ENCODE measurements at regions not wholly inside any gene's neighbourhood (a gene's known extent, or its start where the extent isn't known, plus 50 kb on each side); places are given as distances from the start of the nearest gene placed in this dataset.
"Not testable (repeated sequence)": the region's sequence is repeated elsewhere in the genome, so short reads cannot be mapped to it uniquely, and the experiment has no call there.

GRCh38 chr5:126007841-126008240, 415.4 kb upstream of the GRAMD2B start:
- H3K36me3 ChIP-seq (replicated peaks in 1 of 2; ENCODE audit: control insufficient read depth in 1 of 2, insufficient read depth in 2 of 2, low read length in 2 of 2): no peaks in the 10 kb centered on the region
- CTCF ChIA-PET (ENCODE audit: low intra/inter-chr PET ratio, low total read pairs): no interaction called here
- H3K9me3 ChIP-seq (ENCODE audit: low read length): no peaks in the 10 kb centered on the region
- no peaks in the 10 kb centered on the region for H3K79me2 ChIP-seq (ENCODE audit: insufficient read depth, low read length)
- intact Hi-C loops (cut with micrococcal nuclease; ENCODE audit: unreplicated experiment) (no loop called here), in situ Hi-C loops (cut with HindIII; ENCODE audit: extremely low pct_ligation_motif_present, low pct_unique_long_range_greater_than_20kb) (no loop called here)
- no peak for TF ChIP-seq MEF2D (CRISPR knock-in tag; IDR thresholded peaks at IDR 0.05)
- no peak for TF ChIP-seq HCFC1 (IDR thresholded peaks at IDR 0.05; ENCODE audit: low read depth, low read length)
- TF ChIP-seq ZFP36 (IDR thresholded peaks at IDR 0.05; ENCODE audit: borderline replicate concordance, low read depth, low read length, partially characterized antibody): no peak
- no peak for TF ChIP-seq ZFX (CRISPR knock-in tag; IDR thresholded peaks at IDR 0.05; ENCODE audit: low read depth)
- TF ChIP-seq ZBTB20 (CRISPR knock-in tag; IDR thresholded peaks at IDR 0.05; ENCODE audit: borderline replicate concordance, low read depth): no peak
- TF ChIP-seq POLR2A (IDR thresholded peaks at IDR 0.05; ENCODE audit: insufficient read depth in 1 of 2, low read depth in 2 of 2, low read length in 2 of 2): no peak
- no peak for TF ChIP-seq HDAC2 (CRISPR knock-in tag; IDR thresholded peaks at IDR 0.05)
- no peak for TF ChIP-seq ZNF598 (CRISPR knock-in tag; IDR thresholded peaks at IDR 0.05; ENCODE audit: borderline replicate concordance)
- TF ChIP-seq MYNN (CRISPR knock-in tag; IDR thresholded peaks at IDR 0.05; ENCODE audit: low read depth): no peak
- TF ChIP-seq HES4 (CRISPR knock-in tag; IDR thresholded peaks at IDR 0.05; ENCODE audit: borderline replicate concordance): no peak
- no peak for TF ChIP-seq CEBPB (IDR thresholded peaks at IDR 0.05; ENCODE audit: borderline replicate concordance, low read depth, low read length)
- WGBS (ENCODE audit: low lambda C conversion rate): 46% methylated on average over 1 of the region's 1 CpG
- no peak overlapping the region for H2AFZ ChIP-seq (ENCODE audit: low read length)
- no peak for FAIRE-seq
- H3K27ac ChIP-seq (ENCODE audit: extremely low read length, insufficient read depth, low read length): no peak overlapping the region
- H3K4me1 ChIP-seq (ENCODE audit: insufficient read depth, low read length): no peaks in the 10 kb centered on the region
- H3K9ac ChIP-seq (ENCODE audit: insufficient read depth, low read depth, low read length): no peak overlapping the region
- BruUV-seq (replicated peaks): no TSS peak
- H3K4me2 ChIP-seq (ENCODE audit: low read depth, low read length): no peak overlapping the region
- no peak for ATAC-seq
- no peak overlapping the region for H3K4me3 ChIP-seq (replicated peaks in 1 of 3; ENCODE audit: insufficient read depth in 1 of 3, low read depth in 2 of 3, low read length in 3 of 3)
- DNase-seq (ENCODE audit: low spot score): no peak
- POLR2A ChIA-PET: no interaction called here
- H3K27me3 ChIP-seq (ENCODE audit: control insufficient read depth in 1 of 2, insufficient read depth in 2 of 2, low read length in 2 of 2): no peaks in the 10 kb centered on the region
- no peaks in the 10 kb centered on the region for H4K20me1 ChIP-seq (ENCODE audit: insufficient read depth, low read length)

- FAIRE-seq (no peak), DNase-seq (ENCODE audit: low spot score) (no peak), ATAC-seq (no peak)
- H3K4me2 ChIP-seq (ENCODE audit: low read depth, low read length): no peak overlapping the region
- H3K36me3 ChIP-seq (replicated peaks in 1 of 2; ENCODE audit: control insufficient read depth in 1 of 2, insufficient read depth in 2 of 2, low read length in 2 of 2): no peaks in the 10 kb centered on the region
- no peak overlapping the region for H3K4me3 ChIP-seq (replicated peaks in 1 of 3; ENCODE audit: insufficient read depth in 1 of 3, low read depth in 2 of 3, low read length in 3 of 3)
- H3K79me2 ChIP-seq (ENCODE audit: insufficient read depth, low read length): no peaks in the 10 kb centered on the region
- intact Hi-C loops (cut with micrococcal nuclease; ENCODE audit: unreplicated experiment): no loop called here
- WGBS (ENCODE audit: low lambda C conversion rate): 10% methylated on average over 5 of the region's 5 CpGs
- in situ Hi-C loops (cut with HindIII; ENCODE audit: extremely low pct_ligation_motif_present, low pct_unique_long_range_greater_than_20kb): no loop called here
- H3K4me1 ChIP-seq (ENCODE audit: insufficient read depth, low read length): no peaks in the 10 kb centered on the region
- ChIA-PET POLR2A (no interaction called here), CTCF (ENCODE audit: low intra/inter-chr PET ratio, low total read pairs) (no interaction called here)
- no peaks in the 10 kb centered on the region for H3K27me3 ChIP-seq (ENCODE audit: control insufficient read depth in 1 of 2, insufficient read depth in 2 of 2, low read length in 2 of 2)
- no peaks in the 10 kb centered on the region for H4K20me1 ChIP-seq (ENCODE audit: insufficient read depth, low read length)
- H3K27ac ChIP-seq (ENCODE audit: extremely low read length, insufficient read depth, low read length): no peak overlapping the region
- no TSS peak for BruUV-seq (replicated peaks)
- H2AFZ ChIP-seq (ENCODE audit: low read length): no peak overlapping the region
- H3K9me3 ChIP-seq (ENCODE audit: low read length): no peaks in the 10 kb centered on the region
- H3K9ac ChIP-seq (ENCODE audit: insufficient read depth, low read depth, low read length): no peak overlapping the region
- TF ChIP-seq BCL6 (CRISPR knock-in tag; IDR thresholded peaks at IDR 0.05): peak; percentile 58
- TF ChIP-seq PTBP1 (IDR thresholded peaks at IDR 0.05; ENCODE audit: low read depth, low read length, poor library complexity, severe bottlenecking): no peak
These were observed 413.6 kb upstream of the GRAMD2B start for GRCh38 chr5:126009566-126009965.

GRCh38 chr5:126011526-126011925, 411.7 kb upstream of the GRAMD2B start:
- H3K27me3 ChIP-seq (ENCODE audit: control insufficient read depth in 1 of 2, insufficient read depth in 2 of 2, low read length in 2 of 2); FAIRE-seq; H3K36me3 ChIP-seq (replicated peaks in 1 of 2; ENCODE audit: control insufficient read depth in 1 of 2, insufficient read depth in 2 of 2, low read length in 2 of 2); intact Hi-C loops (cut with micrococcal nuclease; ENCODE audit: unreplicated experiment); ATAC-seq; BruUV-seq (replicated peaks); H2AFZ ChIP-seq (ENCODE audit: low read length); CTCF ChIA-PET (ENCODE audit: low intra/inter-chr PET ratio, low total read pairs); H3K79me2 ChIP-seq (ENCODE audit: insufficient read depth, low read length); in situ Hi-C loops (cut with HindIII; ENCODE audit: extremely low pct_ligation_motif_present, low pct_unique_long_range_greater_than_20kb); H3K4me2 ChIP-seq (ENCODE audit: low read depth, low read length); H3K9ac ChIP-seq (ENCODE audit: insufficient read depth, low read depth, low read length); H3K4me3 ChIP-seq (replicated peaks in 1 of 3; ENCODE audit: insufficient read depth in 1 of 3, low read depth in 2 of 3, low read length in 3 of 3); H3K9me3 ChIP-seq (ENCODE audit: low read length); H3K4me1 ChIP-seq (ENCODE audit: insufficient read depth, low read length); H4K20me1 ChIP-seq (ENCODE audit: insufficient read depth, low read length); POLR2A ChIA-PET; H3K27ac ChIP-seq (ENCODE audit: extremely low read length, insufficient read depth, low read length); DNase-seq (ENCODE audit: low spot score): not testable (repeated sequence)
- 31% methylated on average over 7 of the region's 7 CpGs for WGBS (ENCODE audit: low lambda C conversion rate)

Data from HepG2 (cell line).